ENCODE measurements at regions not wholly inside any gene's neighbourhood (a gene's known extent, or its start where the extent isn't known, plus 50 kb on each side); places are given as distances from the start of the nearest gene placed in this dataset.

DNA sequence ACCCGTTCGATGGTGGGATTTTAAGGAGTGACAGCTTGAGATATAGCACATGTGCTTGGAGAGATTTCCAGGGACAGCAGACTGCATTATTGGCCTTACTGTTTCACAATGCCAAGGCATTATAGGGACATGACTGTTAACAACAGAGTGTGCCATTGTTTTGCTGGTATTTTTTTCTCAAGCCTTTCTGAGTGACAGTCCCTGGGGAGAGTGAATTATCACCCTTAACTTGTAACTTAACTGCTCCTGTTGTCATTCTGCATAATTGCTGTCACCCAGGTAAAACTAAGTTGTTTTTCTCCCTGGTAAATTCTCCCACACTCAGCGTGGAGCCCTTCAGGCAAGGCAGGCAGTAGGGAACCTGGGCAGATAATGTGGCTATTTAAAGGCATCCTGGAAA, 989.2 kb upstream of the LCORL start:
- no peak for DNase-seq

DNA sequence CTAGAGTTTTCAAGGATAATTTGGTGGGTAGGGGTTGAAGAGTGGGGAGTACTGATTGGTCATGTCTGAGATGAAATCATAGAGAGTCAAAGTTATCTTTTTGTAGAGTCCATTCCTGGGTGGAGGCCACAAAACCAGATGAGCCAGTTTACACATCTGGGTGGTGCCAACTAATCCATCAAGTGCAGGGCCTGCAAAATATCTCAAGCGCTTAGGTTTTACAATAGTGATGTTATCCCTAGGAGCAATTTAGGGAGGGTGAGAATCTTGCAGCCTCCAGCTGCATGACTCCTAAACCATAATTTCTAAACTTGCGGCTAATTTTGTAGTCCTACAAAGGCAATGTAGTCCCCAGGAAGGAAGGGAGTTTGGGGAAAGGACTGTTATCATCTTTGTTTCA, 988.3 kb upstream of the LCORL start:
- DNase-seq, result no peak

DNA sequence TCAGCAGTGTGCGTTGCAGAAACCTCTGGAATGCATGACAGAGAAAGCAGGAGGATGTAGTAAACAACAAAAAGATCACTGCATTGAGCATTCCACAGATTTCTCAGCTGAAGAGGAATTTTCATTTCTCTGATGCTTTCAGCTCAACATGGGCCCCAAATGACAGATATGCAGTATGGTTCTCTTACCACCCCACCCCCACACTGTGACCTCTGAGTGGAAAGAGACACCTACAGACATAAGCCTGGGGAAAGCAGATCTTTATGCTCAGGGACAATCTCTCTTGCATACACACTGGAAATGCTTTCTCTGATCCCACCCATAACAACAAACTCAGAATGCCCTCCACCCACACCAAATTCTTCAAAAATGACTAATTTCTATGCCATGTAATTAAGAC, 983.7 kb upstream of the LCORL start:
- DNase-seq, result no peak

DNA sequence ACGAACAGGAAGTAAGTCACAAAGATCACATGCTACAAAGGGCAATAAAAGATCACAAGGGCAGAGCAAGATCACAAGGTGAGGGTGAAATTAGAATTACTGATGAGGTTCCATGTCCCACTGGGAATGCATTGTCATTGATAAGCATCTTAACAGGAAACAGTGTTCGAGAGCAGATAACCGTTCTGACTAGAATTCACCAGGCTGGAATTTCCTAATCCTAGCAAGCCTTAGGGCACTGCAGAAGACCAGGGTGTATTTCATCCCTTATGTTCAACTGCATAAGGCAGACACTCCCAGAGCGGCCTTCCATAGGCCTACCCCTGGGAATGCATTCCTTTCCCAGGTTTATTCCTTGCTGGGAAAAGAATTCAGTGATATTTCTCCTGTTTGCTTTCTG, 980.6 kb upstream of the LCORL start:
- DNase-seq, result no peak

DNA sequence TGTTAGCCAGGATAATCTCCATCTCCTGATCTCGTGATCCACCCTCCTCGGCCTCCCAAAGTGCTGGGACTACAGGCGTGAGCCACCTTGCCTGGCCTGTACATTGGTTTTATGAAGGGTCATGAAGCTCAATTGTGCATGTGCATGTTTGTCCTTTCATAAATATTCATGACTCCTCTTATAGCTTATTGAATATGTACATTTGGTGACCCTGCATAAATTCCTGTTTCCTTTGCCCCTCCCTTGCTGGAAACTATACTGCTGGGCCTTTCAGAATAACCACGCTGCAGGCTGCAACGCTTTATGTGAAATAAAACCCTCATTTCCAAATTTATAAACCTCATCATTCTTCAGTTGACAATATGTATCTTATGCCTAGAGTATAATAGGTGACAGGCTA, 978.0 kb upstream of the LCORL start:
- DNase-seq, result no peak

DNA sequence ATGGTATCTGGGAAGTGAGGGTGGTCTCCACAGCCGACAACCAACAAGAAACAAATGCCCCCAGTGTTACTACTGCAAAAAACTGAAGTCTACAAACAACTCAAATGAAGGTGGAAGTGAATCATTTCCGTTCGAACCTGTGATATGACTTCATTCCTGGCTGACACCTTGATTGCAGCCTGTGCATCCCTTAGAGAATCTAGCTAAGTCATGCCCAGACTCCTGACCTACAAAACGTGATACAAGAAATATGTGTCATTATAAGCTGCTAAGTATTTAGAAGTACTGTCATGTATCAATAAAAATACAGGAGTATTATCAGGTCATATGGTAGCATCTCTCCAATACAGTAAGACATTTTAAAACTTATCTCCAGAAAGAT, 959.7 kb upstream of the LCORL start:
- no peak for DNase-seq

DNA sequence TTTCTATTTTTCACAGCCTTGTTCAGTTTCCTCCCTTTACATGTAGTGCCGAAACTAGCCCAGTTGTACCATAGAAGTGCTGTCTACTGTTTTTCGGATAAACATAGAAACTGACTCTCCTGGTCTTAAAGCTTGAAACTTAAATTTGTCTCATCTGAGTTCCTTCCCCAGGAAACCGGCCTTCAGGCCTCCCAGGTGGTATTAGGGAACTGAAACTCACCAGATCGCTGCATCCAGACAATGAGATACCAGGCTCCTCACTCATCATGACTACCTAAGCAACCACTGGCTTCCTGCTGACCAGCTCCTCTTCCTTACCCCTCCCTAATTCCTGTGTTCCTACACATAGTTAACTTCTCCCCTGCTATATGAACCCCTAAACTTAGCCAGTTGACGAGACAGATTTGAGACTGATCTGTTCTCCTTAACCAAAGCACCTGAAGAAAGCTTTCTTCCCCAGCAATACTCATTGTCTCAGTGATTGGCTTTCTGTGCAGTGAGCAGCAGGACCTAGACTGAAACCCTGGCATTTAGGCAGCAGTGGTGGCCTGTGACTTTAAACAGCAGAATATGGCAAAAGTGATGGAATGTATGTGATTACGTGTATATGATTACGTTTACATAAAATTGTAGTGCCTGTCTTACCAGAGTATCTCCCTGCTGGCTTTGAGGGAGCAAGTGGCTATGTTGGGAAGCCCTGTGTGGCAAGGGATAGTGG, 959.1 kb upstream of the LCORL start:
- no peak for DNase-seq

DNA sequence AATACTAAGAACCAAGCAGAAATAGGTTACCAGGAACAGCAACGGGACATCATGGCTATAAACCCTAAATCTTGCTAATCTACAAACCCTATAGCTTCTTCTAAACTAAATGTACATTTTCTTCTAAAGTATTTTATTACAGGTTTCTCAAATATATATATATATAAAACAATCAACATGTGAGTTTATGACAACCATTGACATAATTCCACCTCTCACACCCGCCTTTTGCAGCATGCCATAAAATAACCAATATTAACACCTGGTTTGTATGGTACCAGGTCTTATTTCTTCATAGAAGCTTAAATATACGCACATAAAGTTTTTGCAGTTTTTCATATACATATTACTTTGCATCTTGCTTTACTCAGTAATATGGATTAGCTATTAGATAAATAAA, 955.3 kb upstream of the LCORL start:
- DNase-seq, result no peak

DNA sequence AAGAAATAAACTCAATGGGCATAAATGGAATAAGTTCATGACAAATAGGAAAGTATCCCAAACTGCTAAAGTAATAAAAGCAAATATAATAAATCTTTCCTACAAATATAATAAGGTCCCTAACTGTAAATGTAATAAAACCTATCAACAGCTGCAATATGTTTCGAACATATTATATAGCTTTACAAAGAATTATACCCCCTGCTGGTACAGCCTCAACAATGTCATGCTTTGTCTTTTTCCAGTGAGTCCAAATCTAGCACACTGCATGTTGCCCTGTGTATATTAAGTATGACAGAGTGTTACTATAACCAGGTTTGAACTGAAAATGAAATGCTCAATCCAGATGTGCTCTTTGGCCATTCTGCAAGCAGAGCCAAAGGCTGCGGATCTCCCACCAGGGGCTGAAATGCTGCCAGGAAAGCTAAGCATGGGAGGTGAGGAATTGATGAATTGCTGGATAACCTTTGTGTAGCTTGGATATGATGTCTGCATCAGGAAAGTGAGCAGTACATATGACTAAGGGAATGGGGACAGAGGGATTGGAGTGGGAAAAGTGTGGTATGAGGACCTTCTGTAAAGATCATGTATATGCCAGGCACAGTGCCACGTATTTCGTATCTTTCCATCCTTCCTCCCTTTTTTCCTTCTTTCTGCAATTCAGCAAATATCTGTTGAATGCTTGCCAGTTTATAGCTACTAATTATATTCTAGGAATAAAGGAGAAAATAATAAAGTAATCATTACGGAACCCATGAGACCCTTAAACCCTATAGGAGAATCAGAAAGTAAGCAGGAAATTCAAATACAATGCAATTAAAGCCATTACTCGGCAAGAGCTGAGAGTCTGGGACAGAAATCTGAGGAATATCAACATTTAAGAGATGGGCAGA, 954.6 kb upstream of the LCORL start:
- no peak for DNase-seq

DNA sequence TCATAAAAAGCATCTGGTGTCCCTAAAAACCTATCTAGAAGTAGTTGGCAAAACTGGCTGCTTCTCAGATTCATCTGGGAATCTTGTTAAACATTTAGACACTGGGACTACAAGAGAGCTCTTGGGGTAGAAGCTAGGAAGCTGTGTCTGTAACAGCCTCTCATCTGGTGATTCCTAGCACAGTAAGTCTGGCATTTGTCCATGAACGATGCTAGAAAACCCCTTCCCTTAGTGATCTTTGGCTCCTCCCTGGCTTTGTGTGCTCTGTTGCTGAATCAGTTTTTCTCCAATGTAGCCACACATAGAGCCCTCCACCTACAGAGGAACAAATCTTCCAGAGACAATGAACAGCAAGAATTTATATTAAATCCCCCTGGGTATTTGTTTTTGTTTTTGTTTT, 951.7 kb upstream of the LCORL start:
- no peak for DNase-seq

DNA sequence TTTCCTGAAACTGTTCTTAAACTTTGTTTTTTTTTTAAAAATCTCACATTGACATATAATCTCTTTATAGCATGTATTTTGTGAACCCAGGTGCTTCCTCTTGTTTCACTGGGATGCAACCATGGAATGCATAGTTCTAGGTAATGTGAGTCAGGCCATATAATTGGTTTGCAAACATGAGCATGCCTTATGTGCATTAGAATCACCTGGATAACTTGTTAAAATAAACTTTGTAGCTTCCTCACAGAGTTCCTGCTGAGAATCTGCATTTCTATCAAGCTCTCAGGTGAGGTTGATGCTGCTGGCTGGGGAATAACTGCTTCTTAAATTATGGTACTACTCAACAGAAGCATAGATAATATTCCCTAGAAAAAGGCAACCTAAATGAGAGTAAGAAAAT, 940.3 kb upstream of the LCORL start:
- peak; percentile 4 for DNase-seq

DNA sequence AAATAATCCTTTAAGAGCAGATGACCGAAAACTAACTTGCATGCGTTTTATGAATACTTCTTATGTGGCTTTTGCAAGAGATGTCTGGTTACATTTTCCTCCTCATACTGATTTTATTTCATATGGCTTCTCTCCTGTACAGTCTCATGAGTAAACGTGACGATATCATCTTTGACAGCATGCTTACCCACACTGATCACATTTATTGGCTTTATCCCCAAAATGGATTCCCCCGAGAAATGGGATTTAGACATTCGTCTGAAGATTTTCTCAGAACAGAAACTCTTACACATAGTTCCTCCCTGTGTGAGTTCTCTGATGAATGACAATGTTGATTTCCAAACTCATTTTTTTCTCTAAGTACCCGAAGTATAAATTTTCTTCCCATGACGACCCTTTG, 939.7 kb upstream of the LCORL start:
- DNase-seq, result no peak

DNA sequence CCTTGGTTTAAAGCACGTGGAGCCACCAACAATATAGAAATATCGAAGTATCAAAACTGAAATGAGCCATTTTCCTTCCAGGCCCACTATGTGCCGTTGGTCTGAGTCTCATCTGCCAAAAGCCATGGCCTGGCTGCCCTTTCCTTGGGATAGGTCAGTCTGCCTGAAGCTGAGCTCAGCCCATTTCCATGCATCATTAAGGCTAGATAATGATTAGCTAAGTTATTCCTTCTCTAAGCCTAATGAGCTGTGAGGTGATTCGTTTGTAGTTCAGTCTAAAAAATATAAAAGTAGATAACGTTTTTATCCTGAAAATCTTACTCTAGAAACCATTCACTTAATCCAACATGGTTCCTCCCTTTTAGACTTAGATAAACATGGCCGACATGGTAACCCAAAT, 936.2 kb upstream of the LCORL start:
- DNase-seq, result no peak

DNA sequence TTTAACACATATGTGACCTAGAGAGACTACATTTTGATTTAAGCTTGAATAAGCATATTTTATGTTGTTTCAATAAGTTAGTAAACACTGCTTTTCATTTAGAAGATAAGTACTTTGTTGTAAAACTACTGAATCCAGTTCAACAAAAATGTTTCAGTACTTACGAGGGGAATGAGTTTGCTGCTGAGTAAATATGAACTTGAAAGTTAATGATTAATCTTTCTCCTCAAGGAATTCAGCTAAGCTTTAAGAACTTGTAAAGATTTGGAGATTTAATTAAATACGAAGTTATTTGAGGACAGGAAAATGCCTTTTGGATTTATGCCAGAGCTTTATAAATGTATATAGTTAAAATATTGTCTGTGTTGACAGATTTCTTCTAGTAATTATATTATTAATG, 933.0 kb upstream of the LCORL start:
- DNase-seq, result no peak

DNA sequence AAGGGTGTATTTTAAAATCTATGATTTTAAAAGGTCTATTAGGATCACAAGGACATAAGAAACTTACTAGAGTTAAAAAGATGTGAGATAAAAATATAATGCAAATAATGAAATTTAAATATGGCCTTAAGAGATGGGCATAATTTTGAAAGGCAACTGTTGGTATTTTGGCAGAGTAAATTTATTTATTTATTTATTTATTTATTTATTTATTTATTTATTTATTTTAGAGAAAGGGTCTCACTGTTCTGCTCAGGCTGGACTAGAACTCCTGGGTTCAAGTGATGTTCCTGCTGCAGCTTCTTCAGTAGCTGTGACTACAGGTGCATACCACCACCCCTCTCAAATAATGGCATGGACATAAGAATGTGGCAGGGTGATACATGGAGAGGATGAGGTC, 932.1 kb upstream of the LCORL start:
- no peak for DNase-seq

DNA sequence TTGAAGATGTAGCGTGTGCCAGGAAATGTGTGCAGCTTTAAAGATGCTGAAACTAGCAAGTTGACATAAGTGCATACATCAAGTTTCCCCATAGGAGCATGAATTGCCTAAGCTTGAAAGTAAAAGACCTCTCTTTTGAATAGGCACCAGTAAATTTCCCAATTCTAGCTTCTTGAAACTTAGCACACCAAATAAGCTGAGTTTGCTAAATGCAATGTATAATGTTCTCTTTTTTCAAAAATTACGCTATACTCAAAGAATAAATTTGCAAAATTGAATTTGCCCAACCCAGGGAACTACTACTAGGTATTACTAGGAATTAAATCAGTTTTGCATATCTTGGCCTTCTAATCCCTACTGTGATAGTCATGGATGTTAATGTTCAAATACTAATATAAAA, 923.9 kb upstream of the LCORL start:
- DNase-seq, result no peak

DNA sequence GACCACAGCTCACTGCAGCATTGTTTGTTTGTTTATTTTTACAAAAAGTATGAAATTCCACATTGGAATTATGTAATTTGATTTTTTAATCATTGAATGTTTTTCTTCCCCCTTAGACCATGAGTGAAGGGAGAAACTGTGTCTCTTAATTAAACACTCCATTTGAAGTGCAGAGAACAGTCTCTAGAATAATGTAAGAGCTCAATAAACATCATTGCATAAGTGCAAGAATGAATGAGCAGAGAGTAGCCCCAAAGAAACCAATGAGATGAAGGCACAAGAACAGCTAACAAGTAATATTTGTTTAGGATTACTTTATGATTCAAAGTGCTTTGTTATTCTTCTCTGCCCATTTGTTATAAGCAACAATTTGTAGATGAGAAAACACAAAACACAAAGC, 921.3 kb upstream of the LCORL start:
- no peak for DNase-seq

DNA sequence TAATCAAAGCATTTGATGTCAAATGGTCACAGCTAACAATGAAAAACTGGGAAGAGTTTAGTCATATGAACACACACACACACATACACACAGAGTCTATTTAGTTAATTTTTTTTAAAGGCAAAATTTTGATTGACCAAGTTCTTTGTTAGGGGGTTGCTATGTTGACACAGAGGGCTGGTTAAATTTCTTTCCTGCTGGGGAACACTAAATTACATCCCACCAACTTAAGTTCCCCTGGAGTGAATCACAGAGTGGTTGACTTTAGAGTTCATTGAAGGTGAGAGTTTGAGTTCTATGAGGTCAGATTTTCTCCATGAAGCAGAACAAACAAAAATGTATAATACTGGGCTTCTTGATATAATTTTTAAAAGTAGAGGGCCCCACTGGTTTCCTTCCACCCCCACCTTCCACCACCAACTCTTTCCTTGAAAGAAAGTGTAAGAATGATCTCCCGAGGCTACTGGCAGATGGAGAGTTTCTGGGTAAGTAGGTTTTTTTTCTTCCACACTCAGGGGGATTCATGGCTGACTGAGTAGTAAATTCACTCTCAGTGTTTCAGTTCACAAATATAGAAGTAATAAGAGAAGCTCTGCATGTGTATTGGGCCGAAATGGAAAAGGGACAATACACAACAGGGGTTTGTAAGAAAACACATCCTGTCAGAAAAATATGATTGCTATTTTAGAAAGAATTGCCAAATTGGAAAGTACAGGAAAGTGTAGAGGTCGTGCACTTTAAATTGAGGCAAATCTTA, 917.0 kb upstream of the LCORL start:
- DNase-seq, result peak; percentile 52

DNA sequence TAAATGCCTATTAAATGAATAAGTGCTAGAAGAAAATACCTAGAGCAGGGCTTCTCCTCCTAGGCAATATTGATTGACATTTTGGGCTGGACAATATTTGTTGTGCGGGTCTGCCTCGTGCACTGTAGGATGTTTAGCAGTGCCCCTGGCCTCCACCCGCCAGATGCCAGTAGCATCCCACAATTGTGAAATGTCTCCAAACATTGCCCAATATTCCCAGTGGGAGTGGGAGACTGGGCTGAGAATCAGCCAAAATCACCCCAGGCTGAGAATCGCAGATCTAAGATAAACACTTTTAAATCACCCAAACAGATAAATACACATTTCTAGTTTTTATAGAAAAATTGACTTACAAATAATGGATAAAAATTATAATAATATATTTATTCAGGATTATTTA, 916.2 kb upstream of the LCORL start:
- no peak for DNase-seq

DNA sequence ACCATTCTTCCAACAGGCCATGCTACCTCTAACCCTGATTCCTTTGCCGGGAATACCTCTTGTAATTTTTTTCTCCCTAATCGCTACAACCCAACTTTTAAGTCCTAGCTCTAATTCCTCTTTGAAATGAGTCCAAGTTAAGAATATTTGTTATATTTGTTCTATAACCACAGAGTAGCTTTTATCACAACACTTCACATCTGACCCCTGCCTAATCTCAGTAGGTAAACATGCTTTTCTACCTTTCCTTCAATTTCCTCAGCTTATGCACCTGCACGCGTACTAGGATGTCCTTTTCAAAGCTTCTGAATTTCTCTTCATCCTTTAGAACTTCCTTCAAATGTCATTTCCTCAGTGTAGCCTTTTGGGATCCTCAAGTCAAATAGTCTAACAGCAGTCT, 915.5 kb upstream of the LCORL start:
- no peak for DNase-seq

DNA sequence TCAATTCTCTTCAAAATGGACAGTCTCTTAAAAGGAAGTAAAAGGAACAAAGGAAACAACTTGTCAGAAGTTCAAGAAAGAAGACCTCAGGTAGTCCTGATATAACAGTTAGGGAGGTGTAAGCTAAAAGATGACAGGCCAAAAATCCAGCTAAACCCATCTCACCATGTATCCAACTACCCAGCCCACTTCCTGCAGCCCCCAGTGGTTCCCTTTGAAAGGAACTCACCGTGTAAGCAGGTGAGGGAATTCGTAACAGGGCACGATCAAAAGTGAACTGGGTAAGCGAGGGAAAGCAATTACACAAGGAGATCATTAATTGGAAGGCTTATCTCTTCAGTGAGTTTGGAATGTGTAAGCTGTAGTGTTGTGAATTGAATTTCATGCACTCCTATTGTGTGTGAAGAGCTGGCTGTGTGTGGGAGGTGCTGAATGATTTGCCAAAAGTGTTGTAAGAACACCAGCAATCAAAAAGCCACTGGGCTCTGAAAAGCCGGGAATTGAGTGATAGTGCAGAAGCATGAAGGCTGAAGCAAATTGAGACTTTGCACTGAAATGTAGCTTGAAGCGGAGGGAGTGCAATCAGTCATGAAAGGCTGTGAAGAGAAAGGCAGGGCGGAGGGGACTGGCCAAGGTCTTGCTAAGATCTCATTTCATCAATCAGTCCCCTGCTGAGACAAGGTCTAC, 914.2 kb upstream of the LCORL start:
- no peak for DNase-seq

DNA sequence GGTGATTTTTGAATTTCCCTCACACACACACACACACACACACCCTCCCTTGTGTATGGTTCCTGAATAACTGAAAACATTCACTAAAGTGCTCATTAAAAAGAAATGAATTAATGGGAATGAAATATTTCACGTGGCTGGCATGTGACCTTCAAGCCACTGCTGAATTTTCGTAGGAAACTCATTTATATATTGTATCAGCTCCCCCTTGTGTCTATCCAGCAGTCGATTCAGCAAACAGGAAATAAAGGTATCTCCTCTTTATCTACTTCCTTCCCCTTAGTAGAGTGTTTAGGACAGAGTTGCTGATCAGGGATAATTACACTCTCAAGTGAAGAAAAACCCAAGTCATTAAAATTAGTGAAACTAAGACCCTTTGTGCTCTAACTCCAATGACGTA, 912.6 kb upstream of the LCORL start:
- DNase-seq, result no peak

DNA sequence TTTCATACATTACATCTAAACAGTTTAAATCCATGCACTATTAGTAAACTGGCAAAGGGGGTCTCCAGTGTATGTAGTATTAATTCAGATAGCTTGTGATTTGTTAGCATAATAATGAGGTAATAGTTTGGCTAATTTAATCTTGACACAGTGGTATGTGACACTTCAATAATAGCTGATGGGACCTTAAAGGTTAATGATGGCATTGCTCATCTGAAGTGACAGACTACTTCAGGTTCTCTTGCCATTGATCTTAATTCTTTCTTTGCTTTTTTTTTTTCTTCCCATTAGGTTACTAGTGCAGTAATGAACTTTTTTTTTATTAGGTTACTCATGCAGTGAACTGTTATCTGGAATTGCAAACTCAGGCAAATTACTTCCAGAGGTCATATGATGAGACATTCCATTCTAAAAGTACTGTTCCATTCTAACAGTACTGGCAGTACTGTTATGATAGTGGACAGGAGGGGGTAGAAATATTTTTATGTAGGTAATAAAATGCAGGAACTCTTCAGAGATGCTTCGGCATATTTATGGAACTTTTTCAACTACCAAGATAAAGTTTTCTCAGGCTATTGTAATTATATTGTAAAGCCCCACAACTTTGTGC, 911.3 kb upstream of the LCORL start:
- DNase-seq, result no peak
